ENCODE measurements at regions not wholly inside any gene's neighbourhood (a gene's known extent, or its start where the extent isn't known, plus 50 kb on each side); places are given as distances from the start of the nearest gene placed in this dataset.
"Not testable (repeated sequence)": the region's sequence is repeated elsewhere in the genome, so short reads cannot be mapped to it uniquely, and the experiment has no call there.

DNA sequence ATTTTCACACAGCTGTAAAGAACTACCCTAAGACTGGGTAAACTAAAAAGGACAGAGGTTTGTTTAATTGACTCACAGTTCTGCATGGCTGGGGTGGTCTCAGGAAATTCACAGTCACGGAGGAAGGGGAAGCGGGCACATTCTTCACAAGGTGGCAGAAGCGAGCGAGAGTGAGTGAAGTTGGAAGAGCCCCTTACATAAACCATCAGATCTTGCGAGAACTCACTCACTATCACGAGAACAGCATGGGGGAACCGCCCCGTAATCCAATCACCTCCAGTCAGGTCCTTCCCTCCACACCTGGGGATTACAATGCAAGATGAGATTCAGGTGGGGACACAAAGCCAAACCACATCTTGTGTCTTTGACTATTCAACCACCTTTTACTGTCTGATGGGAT is 700.5 kb downstream of the TENT5A start:
- DNase-seq (ENCODE audit: extremely low read depth, low read depth) = no peak

GRCh38 chr6:81049425-81050042 is 702.9 kb downstream of the TENT5A start:
- DNase-seq (ENCODE audit: extremely low read depth, low read depth) = peak; percentile 19

DNA sequence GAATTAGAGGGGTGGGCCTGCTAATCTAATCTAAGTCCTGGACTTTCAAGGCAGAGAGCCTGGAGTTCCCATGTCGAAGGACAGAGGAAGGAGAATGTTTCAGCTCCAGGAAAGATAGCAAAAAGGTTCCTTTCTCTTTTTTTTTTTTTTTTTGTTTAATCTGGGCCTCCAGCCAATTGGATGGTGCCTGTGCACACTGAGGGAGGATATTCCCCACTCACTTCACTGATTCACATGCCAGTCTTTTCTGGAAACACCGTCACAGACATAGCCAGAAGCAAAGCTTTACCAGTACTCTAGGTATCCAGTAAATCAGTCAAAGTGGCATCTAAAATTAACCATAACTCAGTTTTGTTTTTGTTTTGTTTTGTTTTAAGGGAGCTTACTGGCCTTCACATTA is 721.1 kb downstream of the TENT5A start:
- DNase-seq (ENCODE audit: extremely low read depth, low read depth) = no peak

DNA sequence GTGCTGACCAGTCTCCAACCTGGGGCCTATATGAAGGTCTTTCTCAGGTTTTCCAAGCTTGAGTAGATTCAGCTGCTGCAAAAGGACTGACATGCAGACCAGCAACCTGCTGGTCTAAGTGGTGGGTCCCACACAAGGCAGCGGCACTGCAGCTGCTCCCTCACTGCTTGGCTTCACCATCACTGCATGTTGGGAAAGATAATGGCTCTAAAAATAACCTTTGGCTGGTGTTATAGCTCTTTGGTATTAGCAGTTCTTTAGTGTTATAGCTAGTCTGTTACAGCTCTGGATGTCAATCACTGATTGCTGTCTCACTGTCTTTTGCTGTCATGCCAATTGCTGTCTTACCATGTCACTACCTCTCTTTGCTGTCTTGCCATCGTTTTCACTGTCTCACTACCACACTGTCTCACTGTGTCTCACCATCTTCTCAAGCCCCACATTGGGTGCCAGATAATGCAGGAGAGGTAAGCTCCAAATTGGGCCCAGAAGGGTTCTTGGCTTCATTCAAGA is 726.4 kb downstream of the TENT5A start:
- DNase-seq (ENCODE audit: extremely low read depth, low read depth) = no peak

DNA sequence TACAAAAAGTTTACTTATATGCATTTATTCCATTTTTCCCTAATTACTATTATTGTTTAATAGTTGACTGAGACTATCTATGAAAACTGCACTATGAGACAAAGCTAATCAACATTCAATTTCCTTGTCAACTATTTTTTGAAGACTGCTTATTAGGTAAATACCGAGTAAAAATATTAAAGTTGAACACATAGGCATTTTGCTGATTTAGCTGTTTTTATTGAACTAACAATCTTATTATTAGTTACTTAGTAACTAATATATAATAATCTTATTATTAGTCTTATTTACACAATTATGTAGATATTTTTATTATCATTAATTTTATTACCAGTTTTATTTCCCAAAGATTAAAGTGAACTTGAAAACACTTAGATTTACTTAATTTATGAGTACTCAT is 728.8 kb downstream of the TENT5A start:
- DNase-seq (ENCODE audit: extremely low read depth, low read depth) = no peak

- no peak for DNase-seq (ENCODE audit: extremely low read depth, low read depth)
Observed at GRCh38 chr6:81023007-81023582, 729.4 kb downstream of the TENT5A start.

GRCh38 chr6:81017586-81017985 is 734.9 kb downstream of the TENT5A start:
- DNase-seq (ENCODE audit: extremely low read depth, low read depth) = not testable (repeated sequence)

DNA sequence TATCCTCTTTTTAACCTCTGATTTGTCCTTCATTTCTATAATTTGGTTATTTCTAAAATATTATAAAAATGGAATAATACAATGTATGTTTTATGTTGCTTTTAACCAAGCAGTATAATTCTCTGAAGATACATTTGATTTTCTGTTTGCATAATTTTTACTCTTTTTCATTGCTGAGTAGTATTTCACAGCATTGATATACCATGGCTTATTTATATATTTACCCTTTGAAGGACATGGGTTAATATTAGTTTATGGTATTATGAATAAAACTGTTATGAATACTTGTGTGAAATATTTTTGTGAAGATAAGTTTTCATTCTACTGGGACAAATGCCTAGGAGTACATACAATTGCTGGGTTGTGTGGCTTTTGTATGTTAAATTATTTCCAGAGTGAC is 748.6 kb downstream of the TENT5A start:
- no peak for DNase-seq (ENCODE audit: extremely low read depth, low read depth)

GRCh38 chr6:81003156-81003555 is 749.3 kb downstream of the TENT5A start:
- DNase-seq (ENCODE audit: extremely low read depth, low read depth) = no peak

DNA sequence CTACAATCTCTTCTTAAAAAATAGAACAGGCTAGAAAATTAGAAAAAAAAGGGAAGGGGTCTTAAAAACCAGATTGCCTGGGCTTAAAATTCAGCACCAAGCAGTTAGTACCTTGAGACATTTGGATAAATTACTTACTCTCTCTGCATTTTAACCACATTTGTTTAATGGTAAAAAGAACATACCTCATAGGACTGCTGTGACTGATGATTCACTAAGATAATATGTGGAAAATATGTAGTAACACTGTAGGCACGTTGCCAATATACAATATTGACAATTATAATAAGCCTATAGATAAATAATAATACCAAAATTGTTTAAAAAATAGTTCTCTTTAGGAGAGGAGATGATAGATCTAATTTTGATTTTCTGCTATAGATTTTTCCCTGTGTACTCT is 750.4 kb downstream of the TENT5A start:
- no peak for DNase-seq (ENCODE audit: extremely low read depth, low read depth)

DNA sequence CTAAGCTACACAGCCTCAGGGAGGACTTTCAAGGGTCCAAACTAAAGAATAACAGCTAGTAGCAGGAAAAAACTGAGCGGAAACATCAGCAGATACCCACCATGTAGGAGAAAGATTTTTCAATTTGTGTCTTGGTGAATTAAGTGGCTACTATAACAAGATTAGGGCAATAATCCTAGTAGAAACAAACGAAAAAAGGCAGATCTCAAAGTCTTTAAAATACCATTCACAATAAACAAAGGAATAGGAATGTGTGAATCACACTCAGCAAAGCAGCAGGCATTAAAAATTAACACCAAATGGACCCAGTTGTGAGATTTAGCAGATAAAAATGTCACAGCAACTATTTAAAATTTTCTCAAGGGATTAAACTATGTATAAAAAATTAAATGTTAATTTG is 761.2 kb downstream of the TENT5A start:
- DNase-seq (ENCODE audit: extremely low read depth, low read depth) = no peak

DNA sequence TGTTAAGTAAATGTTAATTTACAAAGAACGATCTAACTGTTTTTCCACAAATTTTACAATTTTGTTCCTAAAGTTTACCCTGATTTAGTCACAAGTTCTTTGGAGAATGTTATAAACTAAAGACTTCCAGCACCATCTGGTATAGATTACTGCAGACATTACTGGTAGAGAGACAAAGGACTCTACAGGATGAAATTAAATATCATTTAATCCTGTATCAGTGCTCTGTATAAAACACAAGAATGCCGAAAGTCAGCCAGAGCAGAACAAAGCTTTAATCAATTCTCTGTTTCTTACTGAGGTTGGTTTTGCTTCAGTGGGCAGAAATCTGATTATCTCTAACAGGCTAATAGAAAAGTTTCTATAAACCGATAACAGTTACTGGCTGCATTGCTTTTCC is 763.6 kb downstream of the TENT5A start:
- DNase-seq (ENCODE audit: extremely low read depth, low read depth) = no peak

- DNase-seq (ENCODE audit: extremely low read depth, low read depth) = no peak
Observed at GRCh38 chr6:80988286-80988685, 764.2 kb downstream of the TENT5A start.

GRCh38 chr6:80981226-80981625 is 771.3 kb downstream of the TENT5A start:
- DNase-seq (ENCODE audit: extremely low read depth, low read depth) = not testable (repeated sequence)

GRCh38 chr6:80976336-80976735 is 776.1 kb downstream of the TENT5A start:
- no peak for DNase-seq (ENCODE audit: extremely low read depth, low read depth)

- no peak for DNase-seq (ENCODE audit: extremely low read depth, low read depth)
Observed at GRCh38 chr6:80974579-80974978, 777.9 kb downstream of the TENT5A start.

GRCh38 chr6:80969439-80969838 is 783.0 kb downstream of the TENT5A start:
- no peak for DNase-seq (ENCODE audit: extremely low read depth, low read depth)

- no peak for DNase-seq (ENCODE audit: extremely low read depth, low read depth)
Observed at GRCh38 chr6:80967609-80968008, 784.9 kb downstream of the TENT5A start.

- DNase-seq (ENCODE audit: extremely low read depth, low read depth) = no peak
Observed at GRCh38 chr6:80962382-80962781, 790.1 kb downstream of the TENT5A start.

- DNase-seq (ENCODE audit: extremely low read depth, low read depth) = no peak
Observed at GRCh38 chr6:80961166-80961565, 791.3 kb downstream of the TENT5A start.

GRCh38 chr6:80959034-80959433 is 793.4 kb downstream of the TENT5A start:
- no peak for DNase-seq (ENCODE audit: extremely low read depth, low read depth)

DNA sequence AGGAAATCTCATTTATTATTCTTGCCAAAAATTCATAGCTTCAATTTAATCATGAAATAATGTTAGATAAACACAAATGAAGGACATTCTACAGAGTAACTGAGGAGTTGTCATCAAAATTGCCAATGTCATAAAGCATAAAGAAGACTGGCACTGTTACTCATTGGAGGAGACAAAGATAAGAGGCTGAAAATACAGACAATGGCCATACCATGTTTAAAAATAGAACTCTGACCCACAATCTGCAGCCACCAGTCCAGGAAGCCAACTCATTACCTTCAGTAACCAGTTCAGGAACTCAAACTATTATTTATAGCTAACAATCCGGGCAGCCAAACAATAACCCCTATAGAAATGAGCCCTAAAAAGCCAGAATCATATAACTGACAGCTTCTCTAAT is 795.6 kb downstream of the TENT5A start:
- DNase-seq (ENCODE audit: extremely low read depth, low read depth) = no peak

GRCh38 chr6:80952479-80952878 is 800.0 kb downstream of the TENT5A start:
- DNase-seq (ENCODE audit: extremely low read depth, low read depth) = not testable (repeated sequence)

All from NCI-H460 (cell line).